HepG2 (cell line): ENCODE measurements at regions not wholly inside any gene's neighbourhood (a gene's known extent, or its start where the extent isn't known, plus 50 kb on each side); places are given as distances from the start of the nearest gene placed in this dataset.

ENCODE experiments used
- ATAC-seq: fragments of 200-7000 bp; cut with Tn5 transposase; 3 replicates; pipeline ENCODE4 v1.9.1; 2020; ENCODE audit warnings: mild to moderate bottlenecking, moderate library complexity
- BruUV-seq: library from RNA; stranded (reverse); fragments of 400-500 nt; replicated peaks from 2 replicates; lab custom pipeline; 2021; lab: Mats Ljungman, UMichigan
- CTCF ChIA-PET: fragments of 300-600 bp; formaldehyde crosslinking; extraction: SDS; loops from one replicate; lab custom pipeline; 2021; ENCODE audit warnings: low total read pairs, inconsistent platforms, low intra/inter-chr PET ratio; lab: Yijun Ruan, JAX
- POLR2A ChIA-PET: fragments of 350-600 bp; sonication (Branson Sonifier 250); formaldehyde crosslinking; loops from one replicate; lab custom pipeline; 2020; ENCODE audit warnings: antibody characterized with exemption, inconsistent platforms; lab: Yijun Ruan, JAX
- DNase-seq: peaks from one replicate; pipeline ENCODE4 v3.0.0-alpha.2; 2015; ENCODE audit warnings: low spot score
- FAIRE-seq: peaks from 3 replicates; lab custom pipeline; 2011; peaks lifted over from hg19 to GRCh38; lab: Jason Lieb, UNC
- H2AFZ ChIP-seq: one replicate; pipeline ENCODE4 v1.6.1; 2011; ENCODE audit warnings: low read length, inconsistent platforms
- H3K27ac ChIP-seq: fragments of 300-600 bp; 3 replicates; pipeline ENCODE4 v1.8.0; 2011; ENCODE audit warnings: mixed run types, mild to moderate bottlenecking, mixed read lengths, low read length, inconsistent platforms; ENCODE audit not compliant: insufficient read depth; ENCODE audit errors: extremely low read length
- H3K27me3 ChIP-seq, 2 experiments: fragments of 200-600 bp in 1 of 2; 2 replicates in 1 of 2; 3 replicates in 1 of 2; pipeline versions ENCODE4 v1.6.0 to v1.8.0; 2011; ENCODE audit warnings: low read length in 2 of 2, mild to moderate bottlenecking in 2 of 2, moderate library complexity in 2 of 2, inconsistent platforms in 1 of 2; ENCODE audit not compliant: insufficient read depth in 2 of 2, control insufficient read depth in 1 of 2
- H3K36me3 ChIP-seq, 2 experiments: fragments of 200-600 bp in 1 of 2; replicated peaks in 1 of 2; 2 replicates in 1 of 2; 3 replicates in 1 of 2; pipeline versions ENCODE4 v1.5.1 to v1.8.0; 2011; ENCODE audit warnings: low read length in 2 of 2, inconsistent platforms in 1 of 2; ENCODE audit not compliant: insufficient read depth in 2 of 2, control insufficient read depth in 1 of 2
- H3K4me1 ChIP-seq: 2 replicates; pipeline ENCODE4 v1.5.1; 2012; ENCODE audit warnings: low read length, inconsistent platforms; ENCODE audit not compliant: insufficient read depth
- H3K4me2 ChIP-seq: 2 replicates; pipeline ENCODE4 v1.6.0; 2011; ENCODE audit warnings: low read depth, low read length, inconsistent platforms
- H3K4me3 ChIP-seq, 3 experiments: fragments of 200-600 bp in 1 of 3; sonication (generic), shearing (Covaris generic) in 1 of 3; replicated peaks in 1 of 3; 2 replicates each; pipeline ENCODE4 v1.5.1; 2011 to 2016; ENCODE audit warnings: low read length in 3 of 3, inconsistent platforms in 2 of 3, low read depth in 2 of 3, mild to moderate bottlenecking in 2 of 3, control low read depth in 1 of 3, mixed read lengths in 1 of 3; ENCODE audit not compliant: insufficient read depth in 1 of 3
- H3K79me2 ChIP-seq: one replicate; pipeline ENCODE4 v1.6.1; 2011; ENCODE audit warnings: low read length, inconsistent platforms; ENCODE audit not compliant: insufficient read depth
- H3K9ac ChIP-seq: 2 replicates; pipeline ENCODE4 v1.6.0; 2011; ENCODE audit warnings: mild to moderate bottlenecking, low read depth, low read length, inconsistent platforms; ENCODE audit not compliant: insufficient read depth
- H3K9me3 ChIP-seq: 2 replicates; pipeline ENCODE4 v1.5.1; 2012; ENCODE audit warnings: mild to moderate bottlenecking, low read length
- H4K20me1 ChIP-seq: 2 replicates; pipeline ENCODE4 v1.6.0; 2011; ENCODE audit warnings: inconsistent platforms, mild to moderate bottlenecking, low read length, moderate library complexity; ENCODE audit not compliant: insufficient read depth
- BATF2 ChIP-seq: sonication (generic); formaldehyde crosslinking; IDR thresholded peaks from 2 replicates; pipeline ENCODE4 v1.8.0; 2022; ENCODE audit warnings: mild to moderate bottlenecking, missing genetic modification reagents, moderate library complexity
- DMAP1 ChIP-seq: IDR thresholded peaks from 2 replicates; pipeline ENCODE4 v1.6.1; 2016
- DPF2 ChIP-seq: sonication (generic); formaldehyde crosslinking; IDR thresholded peaks from 2 replicates; pipeline ENCODE4 v1.4.0; 2020; ENCODE audit warnings: mild to moderate bottlenecking, low read depth, missing genetic modification reagents, borderline replicate concordance
- HOXD1 ChIP-seq: sonication (generic); formaldehyde crosslinking; IDR thresholded peaks from 2 replicates; pipeline ENCODE4 v1.5.0; 2020; ENCODE audit warnings: missing genetic modification reagents
- MAFF ChIP-seq: IDR thresholded peaks from 2 replicates; pipeline ENCODE4 v1.6.1; 2011; ENCODE audit warnings: low read depth, low read length, improper control_type of control experiment
- MATR3 ChIP-seq: sonication (generic); formaldehyde crosslinking; IDR thresholded peaks from 2 replicates; pipeline ENCODE4 v1.4.0; 2020; ENCODE audit warnings: missing genetic modification reagents
- NCOA5 ChIP-seq: sonication (generic); formaldehyde crosslinking; IDR thresholded peaks from 2 replicates; pipeline ENCODE4 v1.4.0; 2020; ENCODE audit warnings: missing genetic modification reagents
- NR1H2 ChIP-seq: sonication (generic); formaldehyde crosslinking; IDR thresholded peaks from 2 replicates; pipeline ENCODE4 v1.8.1; 2022; ENCODE audit warnings: low read depth, missing genetic modification reagents, borderline replicate concordance
- SRSF1 ChIP-seq: fragments of 200-400 bp; formaldehyde crosslinking; optimal IDR thresholded peaks from 2 replicates; pipeline ENCODE3; 2017; ENCODE audit warnings: mild to moderate bottlenecking, low read depth, low read length, moderate library complexity
- TFDP2 ChIP-seq: sonication (generic); formaldehyde crosslinking; IDR thresholded peaks from 2 replicates; pipeline ENCODE4 v1.4.0; 2020; ENCODE audit warnings: missing genetic modification reagents
- ZBTB14 ChIP-seq: sonication (generic); formaldehyde crosslinking; IDR thresholded peaks from 2 replicates; pipeline ENCODE4 v1.4.0; 2020; ENCODE audit warnings: missing genetic modification reagents
- ZHX2 ChIP-seq, 2 experiments: sonication (generic) in 1 of 2; formaldehyde crosslinking in 1 of 2; IDR thresholded peaks; 2 replicates each; pipeline versions ENCODE4 v1.6.1 to v1.9.0; 2014 to 2022; ENCODE audit warnings: antibody characterized with exemption in 1 of 2, borderline replicate concordance in 1 of 2, inconsistent platforms in 1 of 2, low read depth in 1 of 2, missing genetic modification reagents in 1 of 2
- ZNF772 ChIP-seq: sonication (generic); formaldehyde crosslinking; IDR thresholded peaks from 2 replicates; pipeline ENCODE4 v1.5.0; 2020; ENCODE audit warnings: mild to moderate bottlenecking, missing genetic modification reagents
- ZSCAN30 ChIP-seq: sonication (generic); formaldehyde crosslinking; IDR thresholded peaks from 2 replicates; pipeline ENCODE4 v1.5.0; 2020; ENCODE audit warnings: mild to moderate bottlenecking, missing genetic modification reagents
- WGBS: methylation state at CpG from one replicate; pipeline ENCODE4 v1.1.6; 2017; ENCODE audit warnings: low lambda C conversion rate; 5-methylcytosine and 5-hydroxymethylcytosine counted together
- in situ Hi-C: cut with HindIII; loops from 2 replicates; pipeline ENCODE4 v1.10.0; 2017; ENCODE audit warnings: low pct_unique_long_range_greater_than_20kb; ENCODE audit not compliant: extremely low pct_ligation_motif_present
- intact Hi-C: fragments of 100-400 bp; cut with micrococcal nuclease; formaldehyde crosslinking; loops from one replicate; pipeline ENCODE4 v1.10.0; 2022; ENCODE audit not compliant: unreplicated experiment

- TF ChIP-seq BATF2 = no peak
Measured at GRCh38 chr16:9599415-9600120, 508.1 kb downstream of the HAPSTR1 start (continued).

- in situ Hi-C loops (no loop called here), intact Hi-C loops (no loop called here)
- POLR2A ChIA-PET = no interaction called here
- Histone ChIP-seq H3K27ac (no peak overlapping the region), H3K4me2 (no peak overlapping the region), H3K36me3 (no peaks in the 10 kb centered on the region), H2AFZ (no peak overlapping the region), H3K4me1 (no peaks in the 10 kb centered on the region), H4K20me1 (no peaks in the 10 kb centered on the region), H3K79me2 (no peaks in the 10 kb centered on the region), H3K4me3 (no peak overlapping the region), H3K27me3 (peaks cover 0 to 31% of the 10 kb centered on the region in 2 experiments; a peak in 2 of 5 replicates), H3K9me3 (no peaks in the 10 kb centered on the region), H3K9ac (no peak overlapping the region)
- DNase-seq = no peak
- BruUV-seq = no TSS peak
- FAIRE-seq = no peak
- ATAC-seq = no peak
- CTCF ChIA-PET = no interaction called here
- WGBS = 1% methylated on average over 4 of the region's 4 CpGs
- TF ChIP-seq ZNF772 (CRISPR knock-in tag) = no peak
- no peak for TF ChIP-seq ZSCAN30 (CRISPR knock-in tag)
- TF ChIP-seq ZBTB14 (CRISPR knock-in tag) = no peak
- no peak for TF ChIP-seq MAFF
- TF ChIP-seq HOXD1 = no peak
- TF ChIP-seq DMAP1 (CRISPR knock-in tag) = no peak
- no peak for TF ChIP-seq SRSF1
- no peak for TF ChIP-seq NCOA5 (CRISPR knock-in tag)
- no peak for TF ChIP-seq TFDP2 (CRISPR knock-in tag)
- TF ChIP-seq ZHX2 (IDR thresholded peaks at IDR 0.05; ENCODE audit: low read depth) = no peak
- no peak for TF ChIP-seq ZHX2 (CRISPR knock-in tag; IDR thresholded peaks at IDR 0.05; ENCODE audit: borderline replicate concordance)
- no peak for TF ChIP-seq DPF2 (CRISPR knock-in tag)
- TF ChIP-seq MATR3 (CRISPR knock-in tag) = no peak
- TF ChIP-seq NR1H2 (CRISPR knock-in tag) = no peak
Measured at GRCh38 chr16:9602189-9602588, 510.7 kb downstream of the HAPSTR1 start.
